GM23338 (cell line): ENCODE measurements at regions not wholly inside any gene's neighbourhood (a gene's known extent, or its start where the extent isn't known, plus 50 kb on each side); places are given as distances from the start of the nearest gene placed in this dataset.

Experiments
- CTCF ChIP-seq, 2 experiments: fragments of 200-600 bp in 1 of 2; sonication (generic) in 1 of 2; conservative IDR thresholded peaks; 2 replicates each; pipeline versions ENCODE4 v1.5.1 to v1.6.1; 2016 to 2017; ENCODE audit warnings: antibody characterized with exemption in 2 of 2, low read depth in 2 of 2, mild to moderate bottlenecking in 2 of 2, moderate library complexity in 1 of 2
- EZH2 ChIP-seq: fragments of 200-600 bp; sonication (generic); IDR thresholded peaks from one replicate; pipeline ENCODE4 v1.8.0; 2017; ENCODE audit warnings: antibody characterized with exemption, mild to moderate bottlenecking, low read depth; ENCODE audit not compliant: unreplicated experiment
- JUNB ChIP-seq: IDR thresholded peaks from one replicate; pipeline ENCODE4 v1.6.1; 2016; ENCODE audit warnings: antibody characterized with exemption; ENCODE audit not compliant: unreplicated experiment
- POLR2AphosphoS5 ChIP-seq: IDR thresholded peaks from 2 replicates; pipeline ENCODE4 v1.6.1; 2016; ENCODE audit warnings: antibody characterized with exemption, low read depth
- REST ChIP-seq: IDR thresholded peaks from one replicate; pipeline ENCODE4 v1.6.1; 2018; ENCODE audit warnings: antibody characterized with exemption; ENCODE audit not compliant: unreplicated experiment

- TF ChIP-seq POLR2AphosphoS5 = no peak
- TF ChIP-seq CTCF (conservative IDR thresholded peaks at IDR 0.05; ENCODE audit: low read depth in 2 of 2) = no peak
- no peak for TF ChIP-seq REST
- no peak for TF ChIP-seq EZH2
- TF ChIP-seq JUNB = no peak
Observed at GRCh38 chrX:40385682-40386081, 195.1 kb upstream of the ATP6AP2 start.
